Neural progenitor cell (in vitro differentiated cells): ENCODE measurements at regions not wholly inside any gene's neighbourhood (a gene's known extent, or its start where the extent isn't known, plus 50 kb on each side); places are given as distances from the start of the nearest gene placed in this dataset.

Experiments
- EZH2phosphoT487 ChIP-seq: fragments of 200-600 bp; sonication (generic); IDR thresholded peaks from 2 replicates; pipeline ENCODE4 v1.6.1; 2017; ENCODE audit warnings: antibody characterized with exemption
- TF ChIP-seq, protein P1 (sequence below): fragments of 200-600 bp; sonication (generic); IDR thresholded peaks from 2 replicates; pipeline ENCODE4 v1.5.1; 2017; ENCODE audit warnings: antibody characterized with exemption, mild to moderate bottlenecking

DNA sequence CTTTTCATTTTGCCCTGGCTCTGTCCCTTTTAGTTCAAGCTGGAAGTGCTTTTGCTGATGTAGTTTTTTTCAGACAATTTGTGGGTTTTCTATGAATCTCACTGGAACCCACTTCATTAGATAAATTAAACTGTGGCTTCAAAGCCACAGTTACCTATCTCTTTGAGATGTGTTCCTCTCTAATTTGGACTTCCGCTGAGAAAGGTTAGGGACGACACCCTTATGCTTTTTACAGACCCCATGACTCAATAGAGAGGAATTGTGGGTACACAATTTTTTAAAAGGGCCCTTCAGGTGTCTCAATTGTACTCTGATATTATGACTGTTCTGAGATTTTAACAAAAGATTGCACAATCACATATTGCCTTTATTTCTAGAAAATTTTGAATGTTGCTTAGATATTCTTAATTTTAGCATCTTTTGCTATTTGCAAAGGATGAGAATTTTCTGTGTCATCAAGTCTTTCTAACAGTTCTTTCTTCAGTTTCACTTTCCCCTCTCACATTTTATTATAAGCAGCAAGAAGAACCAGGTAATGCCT, 110.6 kb downstream of the GADD45G start:
- TF ChIP-seq, protein P1, sequence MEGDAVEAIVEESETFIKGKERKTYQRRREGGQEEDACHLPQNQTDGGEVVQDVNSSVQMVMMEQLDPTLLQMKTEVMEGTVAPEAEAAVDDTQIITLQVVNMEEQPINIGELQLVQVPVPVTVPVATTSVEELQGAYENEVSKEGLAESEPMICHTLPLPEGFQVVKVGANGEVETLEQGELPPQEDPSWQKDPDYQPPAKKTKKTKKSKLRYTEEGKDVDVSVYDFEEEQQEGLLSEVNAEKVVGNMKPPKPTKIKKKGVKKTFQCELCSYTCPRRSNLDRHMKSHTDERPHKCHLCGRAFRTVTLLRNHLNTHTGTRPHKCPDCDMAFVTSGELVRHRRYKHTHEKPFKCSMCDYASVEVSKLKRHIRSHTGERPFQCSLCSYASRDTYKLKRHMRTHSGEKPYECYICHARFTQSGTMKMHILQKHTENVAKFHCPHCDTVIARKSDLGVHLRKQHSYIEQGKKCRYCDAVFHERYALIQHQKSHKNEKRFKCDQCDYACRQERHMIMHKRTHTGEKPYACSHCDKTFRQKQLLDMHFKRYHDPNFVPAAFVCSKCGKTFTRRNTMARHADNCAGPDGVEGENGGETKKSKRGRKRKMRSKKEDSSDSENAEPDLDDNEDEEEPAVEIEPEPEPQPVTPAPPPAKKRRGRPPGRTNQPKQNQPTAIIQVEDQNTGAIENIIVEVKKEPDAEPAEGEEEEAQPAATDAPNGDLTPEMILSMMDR = no peak
- TF ChIP-seq EZH2phosphoT487 = no peak
